HG02798 (cell line): ENCODE measurements at regions not wholly inside any gene's neighbourhood (a gene's known extent, or its start where the extent isn't known, plus 50 kb on each side); places are given as distances from the start of the nearest gene placed in this dataset.

ENCODE experiments used
- ATAC-seq: cut with Tn5 transposase; IDR thresholded peaks from one replicate; pipeline ENCODE4 v1.9.1; 2021; ENCODE audit warnings: mild to moderate bottlenecking; ENCODE audit not compliant: unreplicated experiment, poor library complexity

DNA sequence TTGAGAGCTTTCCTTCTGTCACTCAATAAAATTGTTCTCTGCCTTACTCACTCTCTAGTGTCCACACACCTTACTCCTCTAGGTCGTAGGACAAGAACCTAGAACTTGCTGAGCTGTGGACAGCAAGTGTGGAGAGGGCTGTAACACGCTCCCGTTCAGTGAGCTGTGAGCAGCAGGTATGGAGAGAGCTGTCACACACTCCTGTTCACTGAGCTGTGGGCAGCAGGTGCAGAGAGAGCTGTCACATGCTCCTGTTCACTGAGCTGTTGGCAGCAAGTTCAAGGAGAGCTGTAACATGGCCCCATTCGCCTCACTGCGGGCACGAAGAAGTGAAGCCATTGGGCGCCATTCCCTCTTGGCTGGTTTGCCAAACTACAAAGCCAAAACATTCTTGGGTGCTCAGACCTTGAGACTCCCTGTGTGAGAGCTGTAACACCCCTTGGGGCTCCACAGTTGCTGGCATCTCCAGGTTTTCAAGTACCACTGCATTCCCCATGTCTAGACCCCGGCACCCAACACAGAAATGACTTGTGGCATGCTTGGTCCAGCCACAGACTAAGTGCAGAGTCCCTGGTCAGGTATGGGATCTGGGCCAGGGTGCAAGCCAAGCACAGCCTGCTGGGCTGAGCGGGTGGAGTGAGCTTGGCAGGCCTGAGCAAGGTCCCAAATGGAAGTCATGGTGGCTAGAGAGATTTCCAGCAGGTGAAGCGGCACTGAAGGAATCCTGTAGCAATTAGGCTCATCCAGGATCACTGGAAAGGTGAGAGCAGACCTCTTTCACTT is 608.0 kb upstream of the CDH8 start:
- no peak for ATAC-seq

DNA sequence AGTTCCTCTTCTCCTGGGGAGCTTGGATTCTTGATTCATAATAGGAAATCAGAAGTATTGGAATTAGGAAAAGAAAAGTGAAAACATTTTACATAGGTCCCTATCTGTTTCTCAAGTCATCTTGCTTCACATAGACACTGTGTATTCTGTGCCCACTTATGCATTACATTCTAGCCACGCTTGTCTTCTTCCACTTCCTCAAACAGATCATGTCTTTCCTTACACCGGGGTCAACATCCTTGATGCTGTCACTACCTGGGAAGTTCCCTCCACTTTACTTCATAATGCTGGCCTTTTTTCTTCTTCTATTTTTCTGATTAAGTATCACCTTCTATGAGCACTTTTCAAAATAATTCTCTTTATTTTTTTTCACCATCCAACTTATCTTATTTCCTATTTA is 606.4 kb upstream of the CDH8 start:
- no peak for ATAC-seq

DNA sequence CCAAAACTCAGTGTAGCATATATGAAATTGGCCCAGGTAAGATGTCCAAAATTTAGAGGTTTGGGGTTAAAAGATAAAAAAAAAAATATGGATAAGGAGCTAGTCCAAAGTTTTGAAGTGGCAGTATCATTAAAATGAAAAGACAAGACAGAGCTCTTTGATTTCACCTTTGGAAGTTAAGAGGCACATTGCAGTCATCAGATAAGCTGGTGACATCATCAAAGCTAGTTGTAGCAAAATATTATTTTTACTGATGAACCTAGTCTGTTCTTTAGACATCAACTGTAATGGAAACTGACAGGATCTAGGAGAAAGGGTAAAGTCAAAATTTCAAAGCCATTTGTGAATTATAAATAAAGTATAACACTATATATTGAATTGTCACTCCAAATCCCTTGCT is 603.7 kb upstream of the CDH8 start:
- ATAC-seq = no peak

- ATAC-seq = peak; percentile 92
Measured at GRCh38 chr16:62638964-62639870, 603.0 kb upstream of the CDH8 start.

DNA sequence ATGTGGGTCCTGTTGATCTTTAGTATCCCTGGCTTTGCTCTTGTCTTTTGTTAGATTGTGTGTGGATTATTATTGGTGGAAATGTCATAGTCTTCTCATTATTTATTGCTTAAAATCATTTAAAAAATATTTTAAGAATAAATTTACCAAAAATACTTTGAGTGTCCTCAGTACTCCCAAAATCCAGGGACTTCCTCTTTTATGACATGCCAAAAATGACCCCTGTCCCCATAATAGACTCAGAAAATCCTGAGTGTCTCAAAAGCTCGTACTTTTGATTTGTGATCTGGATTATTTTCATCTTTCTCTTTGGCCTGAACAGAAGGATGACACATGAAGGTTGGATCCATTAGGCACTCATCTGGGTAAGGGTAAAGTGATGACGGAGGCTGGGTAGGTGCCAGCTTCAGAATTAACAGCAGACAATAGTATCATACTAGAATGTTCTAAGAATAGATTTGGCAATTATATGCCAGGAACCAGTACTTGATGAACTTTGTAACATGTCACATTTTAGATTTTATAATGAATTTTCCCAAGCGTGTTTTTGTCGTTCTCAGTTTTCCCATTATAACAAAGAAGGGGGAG is 602.2 kb upstream of the CDH8 start:
- no peak for ATAC-seq

GRCh38 chr16:62625326-62625725 is 589.1 kb upstream of the CDH8 start:
- ATAC-seq = no peak

DNA sequence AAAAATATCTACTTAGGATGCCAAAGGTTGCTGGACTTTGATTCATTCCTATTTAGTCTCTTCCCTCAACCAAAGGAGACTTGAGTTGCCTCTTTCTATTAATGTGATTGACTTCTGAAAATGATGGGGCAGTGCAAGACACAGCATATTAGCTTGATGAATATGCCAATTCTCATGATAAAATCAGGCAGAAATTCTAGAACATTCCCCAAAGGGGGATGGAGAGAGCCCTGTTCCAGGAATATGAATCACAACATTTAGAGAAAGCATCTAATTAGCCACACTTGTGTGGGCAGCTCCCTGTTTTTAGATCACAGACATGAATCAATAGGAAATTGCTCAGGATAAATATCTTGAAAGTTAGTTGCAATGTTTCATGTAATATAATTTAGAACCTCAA is 584.0 kb upstream of the CDH8 start:
- no peak for ATAC-seq

DNA sequence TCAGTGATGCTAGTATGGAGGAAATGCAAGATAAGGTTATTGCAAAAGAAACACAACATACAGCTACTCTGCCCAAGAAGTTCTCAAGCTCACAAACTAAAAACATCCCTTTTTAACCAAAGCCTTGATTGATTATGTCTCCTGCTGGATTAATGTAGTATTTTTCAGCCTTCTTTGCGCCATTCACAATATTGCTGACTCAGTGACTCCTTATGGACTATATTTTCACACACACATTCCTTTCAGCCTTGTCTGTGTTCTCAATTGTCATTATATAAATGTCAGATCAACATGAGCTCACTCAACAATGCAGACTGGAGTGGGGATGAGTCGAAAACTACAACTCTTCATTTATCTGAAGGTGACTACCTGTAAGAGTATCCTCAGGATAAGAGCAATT is 579.3 kb upstream of the CDH8 start:
- no peak for ATAC-seq

GRCh38 chr16:62610291-62610690 is 574.1 kb upstream of the CDH8 start:
- ATAC-seq = no peak

DNA sequence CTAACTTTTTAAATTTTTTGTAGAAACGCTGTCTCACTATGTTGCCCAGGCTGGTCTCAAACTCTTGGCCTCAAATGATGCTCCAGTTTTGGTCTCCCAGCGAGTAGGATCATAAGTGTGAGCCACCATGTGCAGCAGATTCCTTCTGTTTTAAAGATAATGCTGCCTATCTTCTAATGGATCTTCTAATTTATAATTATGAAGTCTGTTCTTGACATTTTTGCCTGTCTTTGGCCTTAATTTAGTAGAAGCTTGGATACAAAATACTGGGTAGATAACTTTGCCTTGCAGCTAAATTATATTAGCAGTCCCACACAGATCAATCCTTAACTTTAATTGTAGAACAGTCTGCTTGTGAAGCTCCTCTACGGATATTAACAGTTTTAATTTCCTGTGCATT is 566.6 kb upstream of the CDH8 start:
- no peak for ATAC-seq

DNA sequence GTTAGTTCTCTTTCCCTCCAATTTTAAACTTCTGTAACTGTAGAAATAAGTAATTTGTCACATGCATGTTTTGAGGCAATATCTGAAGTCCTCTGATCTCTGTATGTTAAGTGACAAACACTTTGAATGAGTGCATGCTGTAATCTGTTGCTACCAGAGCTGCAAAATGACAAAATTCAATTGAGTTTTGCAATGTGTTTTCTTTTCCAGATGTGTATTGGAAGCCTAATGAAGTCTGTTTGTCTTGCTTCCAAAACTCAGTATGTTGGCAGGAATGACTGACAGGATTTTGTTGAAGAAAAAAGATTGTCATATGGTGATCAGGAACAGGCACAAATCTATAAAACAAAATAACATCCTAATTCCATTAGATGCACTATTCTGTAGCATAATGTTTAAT is 561.6 kb upstream of the CDH8 start:
- no peak for ATAC-seq

GRCh38 chr16:62596584-62596983 is 560.3 kb upstream of the CDH8 start:
- no peak for ATAC-seq

DNA sequence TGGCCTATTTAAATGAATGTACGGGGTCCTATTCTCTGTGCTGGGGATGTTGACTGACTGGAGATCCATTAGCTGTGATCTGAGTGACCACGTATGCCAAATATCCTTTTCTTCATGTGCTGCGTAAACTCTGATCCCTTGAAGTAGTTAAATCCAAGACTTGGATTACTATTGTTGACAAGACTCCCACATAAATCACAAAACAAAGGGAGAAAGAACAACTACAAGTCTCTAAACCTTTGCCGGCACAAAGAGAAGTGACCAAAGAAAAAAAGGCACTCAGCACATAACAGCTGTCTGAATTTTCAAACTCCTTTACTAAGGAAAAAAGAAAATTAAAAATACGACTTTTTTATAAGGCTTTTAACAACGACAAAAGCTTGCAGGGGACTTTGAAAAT is 559.9 kb upstream of the CDH8 start:
- ATAC-seq = no peak

DNA sequence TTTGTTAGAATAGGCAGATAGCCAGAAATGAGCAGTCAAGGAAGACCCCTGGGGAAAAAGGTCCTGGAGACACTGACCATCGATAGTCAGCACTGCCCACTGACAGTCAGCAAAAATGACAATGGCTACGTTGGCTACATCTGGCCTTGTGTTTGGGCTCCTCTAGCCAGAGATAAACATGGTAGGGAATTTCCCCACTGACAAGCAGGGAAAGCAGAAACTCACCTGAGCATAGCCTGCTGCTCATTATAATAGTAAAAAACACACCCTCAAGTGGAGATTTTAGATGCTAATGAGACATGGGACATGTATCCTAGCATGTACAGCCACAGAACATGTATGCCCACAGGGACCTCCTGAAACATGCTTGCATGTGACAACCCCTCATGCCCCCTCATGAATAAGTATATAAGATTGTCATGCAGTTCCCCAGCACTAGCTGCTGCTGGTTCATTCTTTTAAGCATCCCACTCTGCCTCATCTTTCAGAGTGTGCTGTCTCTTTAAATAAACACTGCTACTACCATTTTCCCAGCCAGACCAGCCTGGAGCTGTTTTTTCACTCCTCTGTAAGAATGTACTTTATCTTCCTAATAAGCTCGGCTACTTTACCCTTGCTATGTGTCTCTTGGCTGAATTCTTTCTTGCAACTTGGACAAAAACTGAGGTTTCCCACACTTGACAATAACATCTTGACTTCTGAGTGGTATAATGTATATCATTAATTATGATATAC is 550.1 kb upstream of the CDH8 start:
- ATAC-seq = no peak

DNA sequence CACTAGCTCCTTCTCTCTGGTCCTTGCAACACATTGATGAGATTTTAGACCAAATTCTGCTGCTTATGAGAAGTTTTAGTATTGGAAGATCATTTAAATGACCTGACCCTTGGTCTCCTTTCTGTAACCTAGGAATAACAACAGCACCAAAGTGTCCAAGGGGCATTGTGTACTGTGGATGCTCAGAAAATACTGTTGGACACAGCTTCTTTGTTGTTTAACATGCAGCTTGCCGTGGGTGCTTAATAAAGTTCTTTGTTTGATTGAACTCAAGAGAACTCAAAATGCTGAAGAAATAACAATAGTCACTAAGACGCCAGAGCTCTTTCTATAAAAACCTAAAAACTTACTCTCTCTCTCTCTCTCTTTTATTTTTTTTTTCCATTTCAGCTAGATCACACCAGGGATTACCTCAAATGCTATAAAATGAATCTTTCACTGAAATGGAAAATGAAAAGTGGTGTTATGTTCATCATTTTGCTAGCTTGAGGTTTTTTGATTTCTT is 548.9 kb upstream of the CDH8 start:
- ATAC-seq = no peak

- ATAC-seq = no peak
Measured at GRCh38 chr16:62583414-62583813, 547.2 kb upstream of the CDH8 start.

DNA sequence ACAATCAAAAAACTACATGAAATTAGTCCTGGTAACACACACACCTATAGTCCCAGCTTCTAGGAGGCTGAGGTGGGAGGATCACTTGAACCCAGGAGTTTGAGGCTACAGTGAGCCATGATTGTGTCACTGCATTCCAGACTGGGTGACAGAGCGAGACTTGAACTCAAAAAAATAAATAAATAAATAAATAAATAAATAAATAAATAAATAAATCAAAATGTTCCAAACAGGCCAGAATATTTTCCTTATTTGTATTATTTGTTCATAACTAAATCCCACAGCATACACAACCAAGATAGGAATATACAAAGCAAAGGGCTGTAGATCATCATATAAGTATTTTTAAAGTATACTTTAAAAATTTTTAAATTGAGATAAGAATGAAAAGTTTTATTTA is 537.2 kb upstream of the CDH8 start:
- no peak for ATAC-seq

DNA sequence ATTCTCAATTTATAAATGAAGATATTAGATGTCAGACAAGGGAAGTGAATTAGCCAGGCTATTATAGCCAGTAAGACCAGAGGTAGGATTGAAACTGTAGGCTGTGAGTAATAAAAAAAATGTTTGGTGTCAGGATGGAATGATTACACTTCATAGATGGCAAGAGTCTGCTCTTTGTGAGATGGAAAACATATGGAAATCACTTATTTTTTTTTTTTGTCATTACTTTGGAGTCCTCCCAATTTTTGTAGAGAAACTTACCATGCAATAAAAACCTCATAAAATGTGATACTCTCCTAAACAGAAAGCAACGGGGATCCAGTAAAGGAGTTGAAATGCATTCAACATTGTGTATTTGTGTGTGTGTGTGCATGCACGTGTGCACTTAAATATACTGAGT is 532.7 kb upstream of the CDH8 start:
- no peak for ATAC-seq

DNA sequence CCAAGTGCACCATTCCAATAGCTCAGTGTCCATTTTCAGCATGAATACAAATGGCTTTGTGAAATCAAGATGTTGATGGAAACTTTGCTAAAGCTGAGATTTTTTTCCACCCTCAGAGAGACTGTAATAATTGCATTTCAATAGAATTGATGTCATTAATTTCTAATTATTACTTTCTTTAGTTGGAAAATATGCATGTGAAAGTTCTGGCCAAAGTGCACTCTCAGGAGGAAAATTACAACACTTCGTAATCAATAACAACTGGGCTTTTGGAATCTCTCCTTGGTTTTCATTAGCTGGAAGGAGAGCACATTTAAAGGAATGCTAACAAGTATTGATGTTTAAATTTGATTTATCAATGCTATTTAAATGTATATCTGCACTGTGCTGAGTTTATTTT is 529.5 kb upstream of the CDH8 start:
- no peak for ATAC-seq

- no peak for ATAC-seq
Measured at GRCh38 chr16:62564291-62564690, 528.1 kb upstream of the CDH8 start.
